AG10803 (cell line): ENCODE measurements at regions not wholly inside any gene's neighbourhood (a gene's known extent, or its start where the extent isn't known, plus 50 kb on each side); places are given as distances from the start of the nearest gene placed in this dataset.
A peak's percentile ranks its signal among the peaks of the same experiment; 100 is the strongest.

Experiments
- DNase-seq: peaks from one replicate; pipeline ENCODE4 v3.0.0; 2010; ENCODE audit warnings: low read depth
- H3K4me3 ChIP-seq: 2 replicates; pipeline ENCODE4 v1.5.1; 2011; ENCODE audit warnings: mild to moderate bottlenecking, low read length, control low read depth
- TF ChIP-seq, protein P1 (sequence below): conservative IDR thresholded peaks from 2 replicates; pipeline ENCODE4 v1.5.1; 2011; ENCODE audit warnings: mild to moderate bottlenecking, low read length, control low read depth, inconsistent platforms

DNA sequence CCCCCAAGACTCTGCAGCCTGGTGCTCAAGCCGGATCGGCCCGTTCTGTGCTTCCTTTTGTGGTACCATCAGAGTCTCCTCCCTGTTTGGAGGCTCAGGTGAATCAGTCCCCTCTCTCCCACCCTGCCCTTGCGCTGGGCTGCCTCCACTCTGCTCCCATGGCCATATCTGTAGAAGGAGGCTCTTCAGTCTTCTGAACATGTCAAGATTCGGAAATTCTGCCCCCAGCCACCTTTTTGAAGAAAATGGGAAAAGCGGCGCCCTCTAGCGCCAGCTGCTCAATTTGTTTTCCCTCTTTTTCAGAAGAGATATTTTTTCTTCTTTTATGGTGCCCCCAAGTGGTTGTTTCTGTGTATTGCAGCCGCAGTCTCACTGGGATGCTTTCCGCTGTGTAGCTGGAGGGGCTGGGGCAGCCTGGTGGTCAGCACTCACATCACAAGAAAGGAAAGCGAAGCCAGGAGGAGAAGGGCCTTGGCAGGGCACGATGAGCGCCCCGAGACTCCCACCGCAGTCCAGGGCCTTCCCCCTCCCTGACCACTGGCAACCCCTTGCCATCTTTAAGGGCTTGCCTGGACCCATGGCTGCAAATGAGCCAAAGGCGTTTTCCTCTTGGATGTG is 58.4 kb upstream of the CACNA1E start:
- H3K4me3 ChIP-seq = no peak overlapping the region
- TF ChIP-seq, protein P1, sequence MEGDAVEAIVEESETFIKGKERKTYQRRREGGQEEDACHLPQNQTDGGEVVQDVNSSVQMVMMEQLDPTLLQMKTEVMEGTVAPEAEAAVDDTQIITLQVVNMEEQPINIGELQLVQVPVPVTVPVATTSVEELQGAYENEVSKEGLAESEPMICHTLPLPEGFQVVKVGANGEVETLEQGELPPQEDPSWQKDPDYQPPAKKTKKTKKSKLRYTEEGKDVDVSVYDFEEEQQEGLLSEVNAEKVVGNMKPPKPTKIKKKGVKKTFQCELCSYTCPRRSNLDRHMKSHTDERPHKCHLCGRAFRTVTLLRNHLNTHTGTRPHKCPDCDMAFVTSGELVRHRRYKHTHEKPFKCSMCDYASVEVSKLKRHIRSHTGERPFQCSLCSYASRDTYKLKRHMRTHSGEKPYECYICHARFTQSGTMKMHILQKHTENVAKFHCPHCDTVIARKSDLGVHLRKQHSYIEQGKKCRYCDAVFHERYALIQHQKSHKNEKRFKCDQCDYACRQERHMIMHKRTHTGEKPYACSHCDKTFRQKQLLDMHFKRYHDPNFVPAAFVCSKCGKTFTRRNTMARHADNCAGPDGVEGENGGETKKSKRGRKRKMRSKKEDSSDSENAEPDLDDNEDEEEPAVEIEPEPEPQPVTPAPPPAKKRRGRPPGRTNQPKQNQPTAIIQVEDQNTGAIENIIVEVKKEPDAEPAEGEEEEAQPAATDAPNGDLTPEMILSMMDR = peak; percentile 89

GRCh38 chr1:181425566-181425965 is 57.8 kb upstream of the CACNA1E start:
- DNase-seq = no peak
- TF ChIP-seq, protein P1 = no peak
- H3K4me3 ChIP-seq = no peak overlapping the region

More for the DNA sequence above, 58.4 kb upstream of the CACNA1E start:
- peak; percentile 58 for DNase-seq

DNA sequence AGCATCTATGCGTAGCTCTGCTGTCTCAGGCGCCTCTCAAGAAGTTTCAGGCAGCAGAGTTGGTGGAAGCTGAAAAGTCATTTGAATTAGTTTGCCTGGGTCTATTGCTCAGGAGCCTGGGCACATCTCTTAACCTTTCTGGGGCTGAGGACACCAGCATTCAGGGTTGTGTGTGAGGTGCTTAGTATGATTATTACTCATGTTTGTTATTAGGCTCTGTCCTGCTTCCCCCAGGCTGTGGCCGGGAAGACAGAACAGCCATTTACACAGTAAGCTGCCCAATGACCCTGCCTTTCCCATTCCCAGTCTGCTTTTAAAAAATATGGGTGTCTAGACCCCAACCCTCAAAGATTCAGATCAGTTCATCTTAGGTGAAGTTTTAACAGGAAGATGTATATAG is 53.9 kb upstream of the CACNA1E start:
- no peak for DNase-seq
- no peak overlapping the region for H3K4me3 ChIP-seq
- TF ChIP-seq, protein P1 = no peak

DNA sequence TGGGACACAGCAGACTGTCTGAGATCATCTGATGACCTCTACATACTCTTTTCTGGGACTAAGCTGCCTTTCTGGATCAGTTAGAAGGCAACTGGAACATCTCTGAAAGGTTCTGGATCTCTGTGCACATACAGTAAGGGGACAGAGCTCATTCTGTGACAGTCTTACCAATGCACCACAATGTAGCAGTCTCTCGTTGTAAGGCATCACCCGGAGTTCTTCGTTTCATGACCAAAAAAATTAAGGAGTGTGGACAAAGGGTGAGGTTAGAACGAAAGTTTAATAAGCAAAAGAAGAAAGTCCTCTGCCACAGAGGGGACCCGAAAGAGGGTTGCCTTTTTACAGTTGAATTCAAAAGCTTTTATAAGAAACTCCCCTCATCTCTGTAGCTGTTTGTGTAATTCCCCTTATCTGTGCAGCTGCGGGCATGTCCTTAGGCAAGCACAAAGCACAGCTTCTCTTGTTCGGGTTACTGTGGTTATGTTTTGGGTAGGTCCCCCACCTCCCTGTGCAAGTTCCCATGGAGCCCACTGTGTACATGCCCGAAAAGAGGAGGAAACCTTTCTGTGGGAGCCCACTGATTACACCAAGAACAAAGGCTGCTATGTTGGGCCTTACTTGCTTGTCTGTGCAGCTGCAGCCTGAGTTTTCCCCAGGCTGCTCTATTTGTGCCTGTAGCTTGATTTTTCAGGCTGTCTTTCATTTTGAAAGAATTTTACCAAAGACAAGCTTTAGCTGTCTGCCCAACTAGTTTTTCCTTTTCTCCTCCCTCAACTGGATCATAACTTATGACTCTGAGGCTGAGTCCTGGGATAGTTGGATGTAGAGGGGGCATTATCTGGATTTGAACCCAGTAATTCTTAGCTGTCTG is 53.1 kb upstream of the CACNA1E start:
- no peak for DNase-seq
- H3K4me3 ChIP-seq = no peak overlapping the region
- TF ChIP-seq, protein P1 = no peak
